ENCODE measurements at regions not wholly inside any gene's neighbourhood (a gene's known extent, or its start where the extent isn't known, plus 50 kb on each side); places are given as distances from the start of the nearest gene placed in this dataset.
"Not testable (repeated sequence)": the region's sequence is repeated elsewhere in the genome, so short reads cannot be mapped to it uniquely, and the experiment has no call there.

DNA sequence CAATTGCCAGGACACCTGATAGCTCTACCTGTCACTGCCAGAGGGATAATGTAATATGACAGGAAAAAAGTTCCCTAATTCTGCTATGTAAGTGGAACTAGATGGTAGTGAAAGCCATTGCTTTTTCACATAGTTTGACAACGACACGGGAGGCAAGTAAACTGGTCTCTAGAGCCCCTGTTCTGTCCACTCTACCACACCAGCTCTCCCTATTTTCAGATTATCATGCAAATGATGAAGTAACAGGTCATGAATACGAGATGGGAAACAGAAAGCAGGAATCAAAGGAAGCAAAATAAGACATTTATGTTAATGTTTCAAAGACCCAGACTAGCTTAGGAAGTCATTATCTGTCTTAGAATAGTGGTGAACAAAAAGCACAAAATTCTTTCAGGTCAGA, 56.2 kb downstream of the TAF11L14 start:
- no peak for DNase-seq (ENCODE audit: low read depth)

DNA sequence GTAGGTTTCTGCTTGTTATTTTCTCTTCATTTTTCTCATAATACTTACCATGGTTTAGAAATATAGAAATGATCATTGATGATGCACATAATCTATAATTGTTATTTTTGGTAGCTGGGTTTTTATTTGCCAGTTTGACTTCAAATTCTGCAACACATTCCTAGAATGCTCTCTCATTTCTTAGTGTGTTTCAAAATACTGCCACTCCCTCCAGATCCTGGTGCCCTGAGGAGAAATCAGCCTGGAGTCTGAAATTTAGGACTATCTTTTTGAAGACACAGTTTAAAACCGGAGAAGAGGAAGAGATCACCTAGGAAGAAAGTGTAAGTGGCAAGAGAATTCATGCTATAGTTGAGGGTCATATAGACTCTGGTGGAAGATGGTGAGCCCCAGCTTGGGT, 57.5 kb downstream of the TAF11L14 start:
- DNase-seq (ENCODE audit: low read depth) = no peak

DNA sequence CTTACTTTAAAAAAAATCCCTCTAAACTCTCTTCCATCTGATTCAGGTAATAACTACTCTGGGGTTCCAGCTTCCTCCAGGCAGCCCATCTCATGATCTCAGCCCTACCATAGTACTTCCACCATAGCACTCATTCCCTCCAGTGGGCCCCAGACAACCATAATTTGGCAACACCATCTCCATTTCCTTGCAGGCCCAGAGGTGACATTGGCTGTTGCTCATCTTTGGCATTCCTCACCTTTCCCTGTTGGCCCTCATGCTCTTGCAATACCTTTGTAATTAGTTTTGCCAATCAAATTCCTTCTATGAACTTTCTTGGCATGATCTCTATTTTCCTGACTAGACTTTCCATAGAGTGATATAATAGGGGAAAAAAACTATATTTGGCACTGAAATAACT, 60.1 kb downstream of the TAF11L14 start:
- no peak for DNase-seq (ENCODE audit: low read depth)

GRCh38 chr5:17694914-17695313, 60.7 kb downstream of the TAF11L14 start:
- DNase-seq (ENCODE audit: low read depth) = no peak

DNA sequence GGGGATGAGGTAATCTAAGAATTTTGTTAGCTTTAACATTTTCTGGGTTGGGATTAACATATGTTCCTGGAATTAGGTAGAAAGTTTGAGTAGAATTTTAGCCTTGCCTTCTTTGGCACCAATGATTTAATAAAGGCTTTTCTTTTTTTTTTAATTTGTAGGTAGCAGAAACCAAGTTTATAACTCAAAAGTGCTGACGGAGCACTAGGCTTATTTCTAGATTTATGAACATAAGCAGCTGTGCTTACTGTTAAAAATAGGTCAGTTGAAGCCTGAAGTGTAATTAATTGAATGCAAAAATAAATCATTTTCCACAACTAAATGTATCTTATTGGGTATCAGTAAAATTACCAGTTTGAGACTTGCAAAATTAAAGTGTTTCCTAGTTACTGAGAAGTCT, 62.4 kb downstream of the TAF11L14 start:
- DNase-seq (ENCODE audit: low read depth) = no peak

DNA sequence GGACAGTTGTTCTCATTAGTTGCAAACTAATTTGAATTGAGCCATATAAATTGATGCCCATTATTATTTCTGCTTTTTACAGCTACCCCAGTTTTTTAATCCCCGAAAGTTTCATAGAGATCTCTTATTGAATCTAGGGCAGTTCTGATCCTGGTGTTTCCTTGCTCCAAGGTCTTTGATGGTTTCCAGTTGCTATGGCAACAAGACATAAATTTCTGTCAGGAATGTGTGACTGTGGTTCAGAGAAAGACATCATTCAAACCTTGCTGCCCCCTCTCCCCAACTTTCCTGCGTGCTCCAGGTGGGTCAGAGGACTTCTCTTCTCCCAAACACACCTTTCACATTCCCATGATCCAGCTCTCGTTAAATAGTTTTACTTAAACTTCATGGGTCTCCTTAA, 63.4 kb downstream of the TAF11L14 start:
- DNase-seq (ENCODE audit: low read depth) = no peak

DNA sequence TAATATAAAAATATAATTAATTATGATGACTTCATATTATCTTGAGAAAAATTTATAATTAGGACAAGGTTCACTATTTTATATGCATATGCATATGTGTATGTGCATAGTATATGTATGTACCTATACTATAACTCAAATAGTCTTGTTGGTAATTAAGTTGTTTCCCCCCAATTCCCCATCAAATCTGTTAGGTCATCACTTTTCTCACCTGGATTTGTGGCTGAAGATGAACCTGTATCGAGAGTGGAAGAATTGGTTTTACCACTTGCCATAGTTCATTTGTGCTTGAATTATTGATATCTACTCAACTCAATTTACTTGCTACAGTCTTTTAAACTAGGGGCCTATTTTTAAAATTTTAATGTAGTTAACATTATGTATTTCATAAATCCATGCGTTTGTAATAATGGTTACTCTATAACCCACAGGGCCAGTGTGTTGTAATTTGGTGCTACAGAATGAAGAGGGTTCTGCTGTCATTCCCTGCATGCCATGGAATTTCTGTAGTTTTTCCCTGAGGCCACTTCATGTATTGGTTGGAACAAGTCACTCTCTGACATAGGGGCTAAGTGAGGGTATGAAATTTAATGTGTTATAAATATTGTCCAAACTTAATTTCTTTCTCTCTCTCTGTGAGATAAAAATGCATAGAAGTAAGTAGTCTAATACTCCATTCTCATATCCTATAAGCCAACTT, 74.9 kb downstream of the TAF11L14 start:
- no peak for DNase-seq (ENCODE audit: low read depth)

GRCh38 chr5:17713301-17713700, 79.0 kb downstream of the TAF11L14 start:
- no peak for DNase-seq (ENCODE audit: low read depth)

- DNase-seq (ENCODE audit: low read depth) = no peak
These were observed 79.9 kb downstream of the TAF11L14 start for GRCh38 chr5:17714186-17714585.

DNA sequence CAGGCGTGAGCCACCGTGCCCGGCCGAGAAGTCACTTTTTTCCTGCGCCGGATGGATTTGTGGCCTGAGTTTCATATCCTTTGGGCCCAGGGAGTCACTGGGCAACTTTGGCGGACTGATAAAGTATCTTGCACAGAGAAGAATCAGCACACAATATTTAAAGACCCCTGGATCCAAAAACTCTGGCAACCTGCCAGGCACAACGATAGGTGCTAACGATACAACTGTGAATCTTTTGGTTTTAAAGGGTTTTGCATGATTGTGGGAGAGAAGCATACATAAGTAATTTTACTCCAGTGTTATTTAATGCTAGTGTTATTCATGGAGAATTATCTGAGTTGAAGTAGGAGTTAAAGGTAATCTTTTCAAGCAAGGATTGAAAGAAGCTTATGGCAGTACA, 85.3 kb downstream of the TAF11L14 start:
- DNase-seq (ENCODE audit: low read depth) = no peak

- DNase-seq (ENCODE audit: low read depth) = no peak
These were observed 85.8 kb downstream of the TAF11L14 start for GRCh38 chr5:17720071-17720470.

- no peak for DNase-seq (ENCODE audit: low read depth)
These were observed 89.6 kb downstream of the TAF11L14 start for GRCh38 chr5:17723876-17724275.

DNA sequence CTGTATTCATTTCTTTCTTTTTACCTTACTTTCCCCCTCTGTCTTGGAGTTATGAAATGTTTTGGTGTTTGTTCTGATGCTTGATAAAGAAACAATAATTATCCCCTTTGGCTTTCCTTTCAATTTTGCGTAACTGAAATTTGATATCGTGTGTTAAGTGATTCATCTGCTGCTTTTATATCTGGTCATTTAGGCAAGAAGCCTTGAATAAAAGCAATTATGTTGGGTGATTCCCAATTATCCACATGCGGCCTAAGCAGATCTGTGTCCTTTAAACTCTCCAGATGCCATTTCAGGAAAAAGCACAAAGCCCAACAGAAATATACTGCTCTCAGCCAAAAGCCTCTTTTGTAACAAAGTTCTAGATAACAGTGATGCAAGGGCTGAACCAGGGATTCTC, 92.8 kb downstream of the TAF11L14 start:
- no peak for DNase-seq (ENCODE audit: low read depth)

DNA sequence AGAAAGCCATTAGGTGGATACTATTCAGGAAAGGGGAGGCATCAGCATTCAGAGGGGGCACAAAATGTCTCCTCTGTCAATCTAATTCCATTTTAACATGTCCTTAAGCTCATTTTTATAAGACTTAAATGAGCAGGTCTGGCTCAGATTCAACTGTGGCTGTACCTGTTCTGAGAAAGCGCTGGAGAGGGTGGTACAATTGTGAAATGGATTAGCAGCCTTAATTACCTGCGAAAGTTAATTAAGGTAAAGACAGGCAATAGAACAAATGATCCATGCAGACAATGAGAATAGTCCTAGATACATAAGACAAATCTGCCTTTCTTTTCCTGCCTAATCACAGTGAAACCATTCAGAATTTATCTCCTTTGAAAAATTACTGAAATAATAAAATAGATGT, 96.2 kb downstream of the TAF11L14 start:
- DNase-seq (ENCODE audit: low read depth) = no peak

GRCh38 chr5:17732351-17732923, 98.2 kb downstream of the TAF11L14 start:
- no peak for DNase-seq (ENCODE audit: low read depth)

DNA sequence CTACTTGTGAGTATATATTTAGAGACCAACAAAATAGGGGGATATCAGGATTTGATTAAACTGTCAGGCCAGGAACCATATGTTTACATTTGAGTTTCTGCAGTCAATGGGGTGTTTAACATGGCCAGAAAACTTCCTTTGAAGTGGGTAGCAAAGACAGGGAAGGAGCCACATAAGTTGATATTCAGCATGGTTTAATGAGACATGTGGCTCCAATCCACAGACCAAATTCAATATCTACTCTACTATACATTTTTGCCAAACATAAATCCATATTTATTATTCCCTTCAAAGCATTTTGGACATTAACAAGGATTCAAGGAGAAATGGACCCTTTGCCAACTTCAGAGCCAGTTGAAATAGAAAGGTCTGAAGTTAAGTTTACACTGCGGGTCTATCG, 99.8 kb downstream of the TAF11L14 start:
- DNase-seq (ENCODE audit: low read depth) = no peak

DNA sequence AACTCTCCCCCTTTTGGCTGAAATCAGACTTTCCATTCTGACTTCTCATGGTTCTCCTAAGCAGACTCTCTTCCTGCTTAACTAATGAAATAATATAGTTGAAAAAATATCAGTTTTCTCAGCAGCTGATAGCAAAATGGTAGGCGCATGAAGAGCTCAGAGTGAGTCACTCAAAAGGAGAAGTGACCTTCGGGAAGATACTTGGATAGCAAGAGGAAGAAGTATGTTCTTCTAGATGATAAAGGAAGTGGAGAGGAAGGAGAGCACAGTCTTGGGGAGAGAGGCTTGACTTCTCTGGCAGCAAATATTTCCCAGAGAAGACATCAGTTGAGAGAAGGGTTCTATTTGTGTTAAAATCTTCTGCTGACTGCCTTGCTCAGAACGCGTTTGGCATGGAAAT, 101.5 kb downstream of the TAF11L14 start:
- DNase-seq (ENCODE audit: low read depth) = no peak

DNA sequence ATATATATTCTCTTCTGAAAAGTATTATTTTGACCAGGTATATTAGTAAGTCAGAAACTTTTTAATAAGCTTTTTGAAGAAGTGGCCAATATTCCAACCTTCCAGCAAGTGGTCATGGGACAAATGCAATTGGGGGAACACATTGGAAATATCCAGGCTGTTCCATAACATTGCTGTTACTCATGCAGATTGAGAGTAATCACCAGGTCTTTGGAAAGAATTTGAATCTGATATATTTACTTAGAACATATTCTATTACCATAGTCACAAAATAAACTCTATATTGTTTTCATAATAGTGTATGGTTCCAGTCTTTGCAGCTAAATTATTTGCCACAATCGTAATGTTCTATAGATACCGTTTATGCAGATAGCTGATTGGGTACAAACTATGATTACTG, 102.8 kb downstream of the TAF11L14 start:
- no peak for DNase-seq (ENCODE audit: low read depth)

GRCh38 chr5:17738446-17738845, 104.2 kb downstream of the TAF11L14 start:
- DNase-seq (ENCODE audit: low read depth) = no peak

DNA sequence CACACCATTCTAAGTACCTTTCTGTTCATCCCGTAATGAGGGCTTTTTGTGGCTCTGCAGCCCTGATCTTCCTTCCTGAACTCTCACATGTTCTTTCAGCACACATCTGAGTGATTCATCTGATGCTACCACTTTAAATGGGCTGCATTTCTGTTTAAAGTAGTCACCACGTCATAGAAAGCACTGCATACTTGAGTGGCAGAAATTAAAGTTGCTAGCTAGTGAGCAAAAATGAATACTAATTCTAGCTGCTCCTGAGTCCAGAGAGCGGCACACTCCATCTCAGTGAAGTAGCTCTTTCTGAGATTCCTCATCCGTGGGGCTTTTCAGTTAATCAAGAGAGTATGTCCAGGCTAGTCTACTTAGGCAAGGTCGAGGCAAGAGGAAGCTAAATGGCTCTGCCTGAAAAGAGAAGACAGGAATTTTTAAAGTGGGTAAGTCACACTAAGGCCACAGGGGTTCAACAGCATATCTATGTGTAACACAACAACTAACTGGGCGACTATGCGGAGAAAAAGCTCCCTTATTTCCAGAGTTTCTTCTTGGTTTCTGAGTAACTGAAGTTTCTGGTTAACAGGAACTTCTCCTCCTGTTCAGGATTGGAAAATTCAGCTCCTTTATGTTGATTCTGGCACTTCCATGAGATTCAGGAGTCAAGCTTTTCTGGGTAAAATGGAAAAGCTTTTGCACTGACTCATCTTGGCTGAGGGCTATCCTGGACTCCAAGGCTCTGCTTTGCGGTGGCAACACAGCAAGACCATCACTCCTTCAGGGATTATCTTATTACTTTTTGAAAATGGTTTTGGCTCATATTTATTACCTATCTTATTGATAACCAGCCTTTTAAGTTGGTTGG, 109.5 kb downstream of the TAF11L14 start:
- DNase-seq (ENCODE audit: low read depth) = no peak

- no peak for DNase-seq (ENCODE audit: low read depth)
These were observed 113.9 kb downstream of the TAF11L14 start for GRCh38 chr5:17748201-17748600.

GRCh38 chr5:17748941-17749340, 114.7 kb downstream of the TAF11L14 start:
- no peak for DNase-seq (ENCODE audit: low read depth)

DNA sequence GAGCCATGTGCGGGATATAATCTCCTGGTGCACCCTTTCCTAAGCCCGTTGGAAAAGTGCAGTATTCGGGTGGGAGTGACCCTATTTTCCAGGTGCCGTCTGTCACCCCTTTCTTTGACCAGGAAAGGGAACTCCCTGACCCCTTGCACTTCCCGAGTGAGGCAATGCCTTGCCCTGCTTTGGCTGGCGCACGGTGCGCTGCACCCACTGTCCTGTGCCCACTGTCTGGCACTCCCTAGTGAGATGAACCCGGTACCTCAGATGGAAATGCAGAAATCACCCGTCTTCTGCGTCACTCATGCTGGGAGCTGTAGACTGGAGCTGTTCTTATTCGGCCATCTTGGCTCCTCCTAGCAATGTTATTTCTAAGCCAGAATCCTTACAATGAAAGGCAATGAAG, 121.1 kb downstream of the TAF11L14 start:
- DNase-seq (ENCODE audit: low read depth) = not testable (repeated sequence)

Data from activated T-helper 9 cell treated with anti-CD3 and anti-CD28 coated beads, Interleukin-2, amount 50 U/mL, for 16 hours (primary cell).